Thoracic aorta (tissue), 2 donors: ENCODE measurements at regions not wholly inside any gene's neighbourhood (a gene's known extent, or its start where the extent isn't known, plus 50 kb on each side); places are given as distances from the start of the nearest gene placed in this dataset.

Source experiments
- ATAC-seq: fragments of 150-250 bp; one replicate; pipeline ENCODE4 v1.8.0; 2017; ENCODE audit warnings: low read depth; ENCODE audit not compliant: insufficient number of reproducible peaks, low FRiP score
- DNase-seq: peaks from one replicate; pipeline ENCODE4 v3.0.0-alpha.2; 2020; ENCODE audit warnings: low spot score
- H3K27ac ChIP-seq, 2 donors: fragments of 200-600 bp; sonication (generic); 1 replicate in 1 of 2; 2 replicates in 1 of 2; pipeline ENCODE4 v1.5.1; 2016; ENCODE audit warnings: mild to moderate bottlenecking in 2 of 2, moderate library complexity in 2 of 2
- H3K27me3 ChIP-seq: fragments of 200-600 bp; sonication (generic); replicated peaks from 2 replicates; pipeline ENCODE4 v1.6.0; 2016; ENCODE audit warnings: mild to moderate bottlenecking; ENCODE audit not compliant: insufficient read depth
- H3K36me3 ChIP-seq: fragments of 200-600 bp; sonication (generic); one replicate; pipeline ENCODE4 v1.5.1; 2016
- H3K4me1 ChIP-seq, 2 donors: fragments of 200-600 bp; sonication (generic); 1 replicate in 1 of 2; 2 replicates in 1 of 2; pipeline versions ENCODE4 v1.5.1 to v1.6.0; 2016; ENCODE audit warnings: low read depth in 2 of 2, mild to moderate bottlenecking in 1 of 2; ENCODE audit not compliant: control insufficient read depth in 1 of 2
- H3K4me3 ChIP-seq: fragments of 200-600 bp; sonication (generic); 2 replicates; pipeline ENCODE4 v1.5.1; 2016; ENCODE audit warnings: mild to moderate bottlenecking
- H3K9me3 ChIP-seq: fragments of 200-600 bp; sonication (generic); 2 replicates; pipeline ENCODE4 v1.5.1; 2016
- CTCF ChIP-seq: fragments of 200-600 bp; sonication (generic); IDR thresholded peaks from one replicate; pipeline ENCODE4 v1.5.1; 2019; ENCODE audit warnings: antibody characterized with exemption

DNA sequence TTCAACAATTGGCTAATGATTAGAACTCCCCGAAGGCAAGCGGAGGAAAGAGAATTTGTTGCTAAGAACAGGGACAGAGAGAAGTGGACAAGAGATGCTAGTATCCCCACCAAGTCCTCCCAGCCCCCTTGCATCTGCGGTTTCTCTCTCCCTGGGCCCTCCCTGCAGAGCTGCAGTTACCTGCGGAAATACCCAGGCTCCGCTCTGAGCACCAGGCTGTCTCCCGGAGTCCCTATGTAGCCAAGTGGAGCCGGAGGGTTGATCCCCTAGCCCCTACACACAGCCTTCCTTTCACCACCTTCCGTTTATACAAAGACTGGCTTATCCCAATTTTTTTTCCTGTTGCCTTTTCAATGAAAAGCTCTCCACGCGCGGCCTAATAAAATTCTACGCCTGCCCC lies 834.4 kb downstream of the KCNJ2 start:
- H3K27ac ChIP-seq = no peak overlapping the region
- DNase-seq (no peak), ATAC-seq (no peak)
- H3K4me3 ChIP-seq = no peak overlapping the region
- no peaks in the 10 kb centered on the region for H3K4me1 ChIP-seq
- H3K27me3 ChIP-seq = no peaks in the 10 kb centered on the region
- no peaks in the 10 kb centered on the region for H3K9me3 ChIP-seq
- no peaks in the 10 kb centered on the region for H3K36me3 ChIP-seq
- no peak for TF ChIP-seq CTCF

- TF ChIP-seq CTCF = no peak
- H3K9me3 ChIP-seq = no peaks in the 10 kb centered on the region
- ATAC-seq = no peak
- no peaks in the 10 kb centered on the region for H3K36me3 ChIP-seq
- H3K4me1 ChIP-seq = no peaks in the 10 kb centered on the region
- no peak overlapping the region for H3K4me3 ChIP-seq
- no peaks in the 10 kb centered on the region for H3K27me3 ChIP-seq
- DNase-seq = no peak
- H3K27ac ChIP-seq = no peak overlapping the region
Measured at GRCh38 chr17:71004413-71004812, 835.1 kb downstream of the KCNJ2 start.

DNA sequence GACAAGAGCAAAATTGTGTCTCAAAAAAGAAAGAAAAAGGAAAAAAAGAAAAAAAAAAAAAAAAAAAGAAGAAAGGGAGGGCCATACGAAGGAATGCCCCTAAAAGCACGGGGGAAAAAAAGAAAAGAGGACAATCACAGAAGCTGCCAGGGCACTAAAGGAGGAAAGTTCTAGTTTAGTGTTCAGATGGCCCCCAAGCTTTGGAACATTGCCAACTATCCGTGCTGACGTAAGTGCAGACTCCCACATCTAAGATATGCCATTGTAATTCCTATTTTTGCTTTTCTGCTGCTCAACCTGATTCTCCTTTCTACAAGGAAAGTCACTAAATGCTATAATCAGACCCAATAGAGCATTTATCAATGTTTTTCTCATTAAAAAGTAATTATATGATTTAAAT lies 842.1 kb downstream of the KCNJ2 start:
- no peaks in the 10 kb centered on the region for H3K9me3 ChIP-seq
- no peaks in the 10 kb centered on the region for H3K4me1 ChIP-seq
- TF ChIP-seq CTCF = no peak
- H3K27me3 ChIP-seq = no peaks in the 10 kb centered on the region
- H3K36me3 ChIP-seq = no peaks in the 10 kb centered on the region
- ATAC-seq (no peak), DNase-seq (no peak)
- H3K4me3 ChIP-seq = no peak overlapping the region
- no peak overlapping the region for H3K27ac ChIP-seq

GRCh38 chr17:71019699-71020098 lies 850.4 kb downstream of the KCNJ2 start:
- TF ChIP-seq CTCF = no peak
- no peak for ATAC-seq
- Histone ChIP-seq H3K36me3 (no peaks in the 10 kb centered on the region), H3K4me3 (no peak overlapping the region), H3K27me3 (no peaks in the 10 kb centered on the region), H3K27ac (no peak overlapping the region), H3K4me1 (no peaks in the 10 kb centered on the region), H3K9me3 (no peaks in the 10 kb centered on the region)
- DNase-seq = no peak

GRCh38 chr17:71022758-71023157 lies 853.4 kb downstream of the KCNJ2 start:
- Histone ChIP-seq H3K27ac (no peak overlapping the region), H3K27me3 (no peaks in the 10 kb centered on the region), H3K9me3 (no peaks in the 10 kb centered on the region), H3K36me3 (no peaks in the 10 kb centered on the region), H3K4me1 (no peaks in the 10 kb centered on the region), H3K4me3 (no peak overlapping the region)
- DNase-seq (no peak), ATAC-seq (no peak)
- TF ChIP-seq CTCF = no peak
